C4-2B (cell line): ENCODE measurements at regions not wholly inside any gene's neighbourhood (a gene's known extent, or its start where the extent isn't known, plus 50 kb on each side); places are given as distances from the start of the nearest gene placed in this dataset.

Experiments used
- ZFX ChIP-seq: fragments of 450-650 bp; IDR thresholded peaks from 2 replicates; pipeline ENCODE4 v1.6.1; 2017
- TF ChIP-seq, protein P1 (sequence below): fragments of 450-650 bp; conservative IDR thresholded peaks from 2 replicates; pipeline ENCODE4 v1.5.1; 2017; ENCODE audit warnings: mild to moderate bottlenecking

DNA sequence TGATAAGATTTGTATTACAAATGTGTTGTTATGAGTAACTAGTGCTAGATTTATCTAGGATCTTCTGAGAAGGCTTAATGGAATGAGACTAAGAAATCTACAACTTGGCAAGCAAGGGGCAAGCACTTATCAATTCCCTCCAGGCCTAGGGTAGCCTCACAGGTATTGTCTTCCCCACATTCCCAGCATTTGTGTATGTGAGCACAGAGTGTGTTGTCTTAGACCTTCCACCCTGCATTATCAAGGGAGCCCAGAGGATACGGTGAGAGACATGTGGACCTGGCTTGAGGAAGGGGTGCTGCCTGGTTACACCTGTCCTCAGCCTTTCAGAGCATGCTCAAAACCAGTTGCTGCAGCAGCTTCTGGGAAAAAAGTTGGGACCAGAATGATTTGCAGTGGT, 327.2 kb downstream of the MRPL39 start:
- TF ChIP-seq, protein P1, sequence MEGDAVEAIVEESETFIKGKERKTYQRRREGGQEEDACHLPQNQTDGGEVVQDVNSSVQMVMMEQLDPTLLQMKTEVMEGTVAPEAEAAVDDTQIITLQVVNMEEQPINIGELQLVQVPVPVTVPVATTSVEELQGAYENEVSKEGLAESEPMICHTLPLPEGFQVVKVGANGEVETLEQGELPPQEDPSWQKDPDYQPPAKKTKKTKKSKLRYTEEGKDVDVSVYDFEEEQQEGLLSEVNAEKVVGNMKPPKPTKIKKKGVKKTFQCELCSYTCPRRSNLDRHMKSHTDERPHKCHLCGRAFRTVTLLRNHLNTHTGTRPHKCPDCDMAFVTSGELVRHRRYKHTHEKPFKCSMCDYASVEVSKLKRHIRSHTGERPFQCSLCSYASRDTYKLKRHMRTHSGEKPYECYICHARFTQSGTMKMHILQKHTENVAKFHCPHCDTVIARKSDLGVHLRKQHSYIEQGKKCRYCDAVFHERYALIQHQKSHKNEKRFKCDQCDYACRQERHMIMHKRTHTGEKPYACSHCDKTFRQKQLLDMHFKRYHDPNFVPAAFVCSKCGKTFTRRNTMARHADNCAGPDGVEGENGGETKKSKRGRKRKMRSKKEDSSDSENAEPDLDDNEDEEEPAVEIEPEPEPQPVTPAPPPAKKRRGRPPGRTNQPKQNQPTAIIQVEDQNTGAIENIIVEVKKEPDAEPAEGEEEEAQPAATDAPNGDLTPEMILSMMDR, result no peak
- no peak for TF ChIP-seq ZFX
